Chondrocyte (in vitro differentiated cells): ENCODE measurements at regions not wholly inside any gene's neighbourhood (a gene's known extent, or its start where the extent isn't known, plus 50 kb on each side); places are given as distances from the start of the nearest gene placed in this dataset.

Experiments
- DNase-seq: peaks from one replicate; pipeline ENCODE4 v3.0.0; 2021; ENCODE audit warnings: mixed read lengths, low spot score
- H3K27ac Mint-ChIP-seq: one replicate; pipeline ENCODE4 v1.8.0; 2021; ENCODE audit warnings: mild to moderate bottlenecking, moderate library complexity, mixed read lengths; ENCODE audit not compliant: unreplicated experiment
- H3K27me3 Mint-ChIP-seq: 2 replicates; pipeline ENCODE4 v1.8.0; 2021; ENCODE audit warnings: low read depth, mixed read lengths
- H3K36me3 Mint-ChIP-seq: 2 replicates; pipeline ENCODE4 v1.8.0; 2021; ENCODE audit warnings: low read depth, mixed read lengths
- H3K4me1 Mint-ChIP-seq: 2 replicates; pipeline ENCODE4 v1.8.0; 2021; ENCODE audit warnings: low read depth, mild to moderate bottlenecking, mixed read lengths
- H3K4me3 Mint-ChIP-seq: one replicate; pipeline ENCODE4 v1.8.0; 2021; ENCODE audit warnings: mild to moderate bottlenecking, moderate library complexity, mixed read lengths; ENCODE audit not compliant: unreplicated experiment
- H3K9me3 Mint-ChIP-seq: 2 replicates; pipeline ENCODE4 v1.8.0; 2021; ENCODE audit warnings: low read depth, mixed read lengths
- CTCF ChIP-seq: fragments of 200-600 bp; sonication (generic); IDR thresholded peaks from 2 replicates; pipeline ENCODE4 v1.5.0; 2021; ENCODE audit warnings: antibody characterized with exemption, mild to moderate bottlenecking, moderate library complexity

GRCh38 chr4:119906277-119906676, 160.4 kb downstream of the MAD2L1 start:
- Mint-ChIP-seq H3K36me3 (peaks cover 2% of the 10 kb centered on the region), H3K4me1 (no peaks in the 10 kb centered on the region), H3K27me3 (no peaks in the 10 kb centered on the region), H3K4me3 (no peak overlapping the region), H3K27ac (no peak overlapping the region), H3K9me3 (peaks cover 14% of the 10 kb centered on the region)
- DNase-seq = no peak
- no peak for TF ChIP-seq CTCF

- Mint-ChIP-seq H3K9me3 (no peaks in the 10 kb centered on the region), H3K27ac (no peak overlapping the region), H3K36me3 (no peaks in the 10 kb centered on the region), H3K4me1 (no peaks in the 10 kb centered on the region), H3K4me3 (no peak overlapping the region), H3K27me3 (no peaks in the 10 kb centered on the region)
- DNase-seq = no peak
- no peak for TF ChIP-seq CTCF
Observed at GRCh38 chr4:119898211-119898610, 168.4 kb downstream of the MAD2L1 start.

DNA sequence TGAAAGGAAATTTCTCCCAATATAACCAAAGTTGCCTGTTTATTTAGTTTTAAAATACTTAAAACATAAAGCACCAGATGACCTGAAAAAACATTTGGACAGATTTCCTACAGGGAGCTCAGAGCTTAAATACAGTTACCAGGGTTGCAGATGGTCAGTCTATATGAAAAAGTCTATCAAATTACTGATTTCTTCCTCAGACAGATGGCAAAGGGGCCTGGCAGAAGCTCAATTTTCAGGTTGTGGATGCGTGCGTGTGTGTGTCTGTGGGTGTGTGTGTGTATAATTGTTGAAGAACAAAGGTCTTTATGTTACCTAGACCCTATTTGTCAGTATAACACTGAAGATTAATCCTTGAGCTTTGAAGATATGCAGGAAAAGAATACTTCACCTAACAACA, 169.4 kb downstream of the MAD2L1 start:
- Mint-ChIP-seq H3K27ac (no peak overlapping the region), H3K9me3 (no peaks in the 10 kb centered on the region), H3K27me3 (no peaks in the 10 kb centered on the region), H3K4me1 (no peaks in the 10 kb centered on the region), H3K36me3 (no peaks in the 10 kb centered on the region), H3K4me3 (no peak overlapping the region)
- no peak for TF ChIP-seq CTCF
- DNase-seq = no peak

- no peak for TF ChIP-seq CTCF
- Mint-ChIP-seq H3K27me3 (no peaks in the 10 kb centered on the region), H3K36me3 (no peaks in the 10 kb centered on the region), H3K9me3 (no peaks in the 10 kb centered on the region), H3K27ac (no peak overlapping the region), H3K4me1 (no peaks in the 10 kb centered on the region), H3K4me3 (no peak overlapping the region)
- no peak for DNase-seq
Observed at GRCh38 chr4:119894650-119895208, 171.9 kb downstream of the MAD2L1 start.

DNA sequence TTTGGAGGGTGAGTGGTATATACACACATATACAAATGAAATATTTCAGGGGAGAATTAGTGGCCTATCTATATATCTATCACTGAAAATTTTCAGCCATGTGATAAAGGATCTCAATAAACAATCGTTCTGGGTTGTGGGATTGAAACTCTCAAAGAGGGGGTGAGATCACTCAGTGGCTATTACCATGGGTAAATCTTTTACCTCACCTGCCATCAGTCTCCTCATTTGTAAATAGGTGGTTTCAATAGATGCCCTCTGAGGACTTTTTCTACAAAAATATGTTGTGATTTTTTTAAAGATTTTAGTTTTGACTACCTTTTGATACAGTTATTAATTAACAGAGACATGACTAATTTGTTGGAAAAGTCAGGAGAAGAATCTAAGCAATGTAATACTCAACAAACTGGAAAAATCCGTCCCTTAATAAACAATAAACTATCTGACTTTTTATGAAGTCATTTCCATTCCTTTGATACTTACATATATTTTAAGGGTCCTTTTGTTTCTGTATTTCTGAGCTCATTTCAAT, 192.8 kb downstream of the MAD2L1 start:
- Mint-ChIP-seq H3K27ac (no peak overlapping the region), H3K9me3 (peaks cover 4% of the 10 kb centered on the region), H3K4me3 (no peak overlapping the region), H3K4me1 (no peaks in the 10 kb centered on the region), H3K36me3 (no peaks in the 10 kb centered on the region), H3K27me3 (no peaks in the 10 kb centered on the region)
- no peak for TF ChIP-seq CTCF
- DNase-seq = no peak
